Ovary (tissue), 7 donors: ENCODE measurements at regions not wholly inside any gene's neighbourhood (a gene's known extent, or its start where the extent isn't known, plus 50 kb on each side); places are given as distances from the start of the nearest gene placed in this dataset.

ENCODE experiments used
- DNase-seq, 5 donors: peaks; one replicate each; pipeline ENCODE4 v3.0.0-alpha.2; 2019 to 2020
- H3K27ac ChIP-seq, 2 donors: fragments of 200-600 bp; one replicate each; pipeline versions ENCODE4 v1.5.1 to v1.8.0; 2019 to 2022
- H3K27me3 ChIP-seq: fragments of 200-600 bp; one replicate; pipeline ENCODE4 v1.8.0; 2022
- H3K36me3 ChIP-seq: fragments of 200-600 bp; sonication (generic); one replicate; pipeline ENCODE4 v1.5.1; 2019
- H3K4me1 ChIP-seq: one replicate; pipeline ENCODE4 v1.8.1; 2013; ENCODE audit warnings: mild to moderate bottlenecking, moderate library complexity; ENCODE audit not compliant: insufficient read depth
- H3K4me3 ChIP-seq: fragments of 200-600 bp; sonication (generic); one replicate; pipeline ENCODE4 v1.5.1; 2017
- H3K9me3 ChIP-seq, 2 donors: fragments of 200-600 bp in 1 of 2; sonication (generic) in 1 of 2; one replicate each; pipeline versions ENCODE4 v1.5.1 to v1.8.1; 2013 to 2019; ENCODE audit warnings: mild to moderate bottlenecking in 1 of 2, moderate library complexity in 1 of 2
- CTCF ChIP-seq, 3 donors: fragments of 450-650 bp in 2 of 3; fragments of 200-600 bp in 1 of 3; IDR thresholded peaks; one replicate each; pipeline versions ENCODE4 v1.5.1 to v1.8.0; 2016 to 2022; ENCODE audit warnings: antibody characterized with exemption in 3 of 3, mild to moderate bottlenecking in 1 of 3
- EP300 ChIP-seq: sonication (generic); formaldehyde crosslinking; IDR thresholded peaks from one replicate; pipeline ENCODE4 v1.6.1; 2017; ENCODE audit warnings: antibody characterized with exemption
- POLR2A ChIP-seq: fragments of 450-650 bp; IDR thresholded peaks from one replicate; pipeline ENCODE4 v1.6.1; 2017; ENCODE audit warnings: antibody characterized with exemption, mild to moderate bottlenecking, moderate library complexity
- WGBS, 3 donors: extraction: QIAGEN DNeasy Blood & Tissue Kit in 1 of 3; methylation state at CpG; one replicate each; pipeline versions ENCODE4 v1.1.5 to v1.1.7; 2013 to 2017; 5-methylcytosine and 5-hydroxymethylcytosine counted together
- intact Hi-C, 4 donors: fragments of 100-400 bp; cut with DNase I; formaldehyde crosslinking; loops; one replicate each; pipeline versions ENCODE4 v1.11.0 to v1.15.1; 2022 to 2023
- donor health status: DM: no; HTN: no; CAD: no; lungs with moderate emphysema.
- donor health status: DM: no; HTN: no; CAD: no.
- donor health status: Bipolar disorder and iron deficiency.
- donor health status: DM: no; HTN: no; CAD: no.
- donor health status: DM: yes; HTN: yes; CAD: no.

DNA sequence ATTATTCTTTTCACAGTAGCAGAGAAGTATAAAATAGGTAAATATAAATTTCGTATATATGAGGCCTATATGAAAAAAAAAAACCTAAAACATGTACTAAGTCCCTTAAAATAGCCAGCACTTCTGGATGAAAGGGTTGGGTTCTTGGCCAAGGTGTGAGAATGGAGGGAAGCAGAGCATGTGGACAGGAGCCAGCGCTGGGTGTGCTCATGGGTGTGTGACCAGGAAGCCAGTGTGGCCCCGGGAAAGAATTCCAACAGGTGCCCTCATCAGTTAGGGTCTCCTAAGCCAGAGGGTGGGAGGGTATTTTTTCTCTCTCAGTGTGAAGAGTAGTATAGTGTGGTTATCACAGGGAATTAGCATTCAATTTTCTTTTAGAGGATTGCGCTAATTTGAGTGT is 401.9 kb upstream of the IGFBP3 start:
- no peak overlapping the region for H3K27ac ChIP-seq
- H3K4me3 ChIP-seq, result no peak overlapping the region
- H3K27me3 ChIP-seq, result no peaks in the 10 kb centered on the region
- TF ChIP-seq CTCF (IDR thresholded peaks at IDR 0.05) (no peak), POLR2A (no peak), EP300 (no peak)
- 89 to 93% (median 92%) methylated on average over 4 of the region's 4 CpGs for WGBS, 3 donors
- H3K36me3 ChIP-seq, result no peaks in the 10 kb centered on the region
- DNase-seq, result no peak
- no peaks in the 10 kb centered on the region for H3K4me1 ChIP-seq
- H3K9me3 ChIP-seq, result no peaks in the 10 kb centered on the region
- intact Hi-C loops, result no loop called here

DNA sequence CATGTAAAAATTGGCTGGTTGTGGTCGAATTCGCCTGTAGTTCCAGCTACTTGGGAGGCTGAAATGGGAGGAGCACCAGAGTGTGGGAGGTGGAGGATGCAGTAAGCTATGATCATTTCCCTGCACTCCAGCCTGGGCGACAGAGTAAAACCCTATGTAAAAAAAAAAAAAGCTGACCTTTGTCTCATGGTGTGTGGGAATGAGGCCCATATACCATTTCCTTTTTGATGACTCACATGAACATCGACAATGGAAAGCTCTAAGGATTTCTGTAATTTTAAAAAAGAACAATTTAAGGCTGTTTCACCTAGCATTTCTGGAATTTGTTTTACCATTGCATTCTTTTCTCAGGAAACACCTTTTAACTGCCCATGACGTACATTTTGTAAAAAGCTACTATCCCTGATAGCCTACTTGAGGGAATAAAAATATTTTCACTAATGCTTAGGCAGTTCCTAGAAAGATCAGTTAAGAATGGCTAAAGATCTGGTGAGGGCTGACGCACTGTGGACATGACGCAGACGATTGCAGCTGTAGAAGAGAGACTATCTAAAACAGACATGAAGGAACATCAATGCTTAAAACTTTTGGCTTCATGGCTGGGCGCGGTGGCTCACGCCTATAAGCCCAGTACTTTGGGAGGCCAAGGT is 400.6 kb upstream of the IGFBP3 start:
- H3K4me1 ChIP-seq, result no peaks in the 10 kb centered on the region
- H3K4me3 ChIP-seq, result no peak overlapping the region
- H3K9me3 ChIP-seq, result no peaks in the 10 kb centered on the region
- no peaks in the 10 kb centered on the region for H3K27me3 ChIP-seq
- no peak for DNase-seq
- TF ChIP-seq CTCF (IDR thresholded peaks at IDR 0.05) (no peak), EP300 (no peak)
- no peaks in the 10 kb centered on the region for H3K36me3 ChIP-seq
- intact Hi-C loops, result no loop called here
- WGBS, 3 donors, result 85 to 91% (median 86%) methylated on average over 11 of the region's 11 CpGs
- no peak overlapping the region for H3K27ac ChIP-seq

DNA sequence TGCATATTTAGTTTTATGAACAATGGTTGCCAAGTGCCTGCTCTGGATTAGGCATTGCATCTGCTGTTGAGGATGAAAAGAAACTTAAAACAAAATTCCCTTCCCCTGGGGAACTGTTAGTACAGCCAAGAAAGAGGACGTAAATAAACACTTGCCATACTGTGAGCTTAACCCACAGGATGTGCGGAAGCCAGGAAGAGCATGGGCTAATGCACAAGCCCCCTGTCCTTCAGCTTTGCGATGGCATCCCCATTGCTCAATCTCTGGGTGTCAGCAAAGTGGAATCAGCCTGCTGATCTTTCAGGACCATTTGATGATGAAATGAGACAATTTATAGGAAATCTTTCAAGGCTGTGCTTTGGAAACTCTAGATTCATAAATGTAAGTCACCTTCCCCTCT is 399.9 kb upstream of the IGFBP3 start:
- Histone ChIP-seq H3K27me3 (no peaks in the 10 kb centered on the region), H3K36me3 (no peaks in the 10 kb centered on the region), H3K27ac (no peak overlapping the region), H3K9me3 (no peaks in the 10 kb centered on the region), H3K4me3 (no peak overlapping the region), H3K4me1 (no peaks in the 10 kb centered on the region)
- intact Hi-C loops, result no loop called here
- no peak for TF ChIP-seq EP300
- WGBS, 3 donors, result 74 to 79% (median 77%) methylated on average over 3 of the region's 3 CpGs
- no peak for DNase-seq

DNA sequence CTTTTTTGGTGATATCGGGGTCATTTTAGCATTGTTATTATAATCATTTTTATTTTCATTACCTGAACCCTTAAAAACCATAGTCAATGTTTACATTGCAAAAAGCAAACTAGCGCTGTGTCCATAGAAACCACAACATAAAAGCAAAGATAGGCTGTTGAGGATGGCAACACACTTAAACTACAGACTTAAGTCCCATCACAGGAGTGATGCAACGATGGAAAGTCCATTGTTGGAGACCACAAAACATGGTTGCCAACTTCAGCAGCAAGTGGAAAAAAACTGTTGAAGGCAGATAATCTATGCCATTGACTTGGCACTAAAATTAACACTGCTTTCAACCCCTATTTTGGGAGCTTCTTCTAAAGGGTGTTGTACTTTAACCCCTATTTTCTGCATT is 398.8 kb upstream of the IGFBP3 start:
- intact Hi-C loops, result no loop called here
- no peaks in the 10 kb centered on the region for H3K4me1 ChIP-seq
- 92 to 97% (median 93%) methylated on average over 3 of the region's 3 CpGs for WGBS, 3 donors

More for the DNA sequence above, 398.8 kb upstream of the IGFBP3 start:
- Histone ChIP-seq H3K36me3 (no peaks in the 10 kb centered on the region), H3K9me3 (no peaks in the 10 kb centered on the region), H3K4me3 (no peak overlapping the region), H3K27ac (no peak overlapping the region), H3K27me3 (no peaks in the 10 kb centered on the region)
- TF ChIP-seq POLR2A, result no peak
- no peak for TF ChIP-seq CTCF (IDR thresholded peaks at IDR 0.05)
- TF ChIP-seq EP300, result no peak
- no peak for DNase-seq
